Adrenal gland (tissue), 5 donors: ENCODE measurements at regions not wholly inside any gene's neighbourhood (a gene's known extent, or its start where the extent isn't known, plus 50 kb on each side); places are given as distances from the start of the nearest gene placed in this dataset.

Experiments
- POLR2A ChIP-seq, 2 donors: fragments of 450-650 bp; IDR thresholded peaks; one replicate each; pipeline ENCODE4 v1.6.1; 2017; ENCODE audit warnings: antibody characterized with exemption in 2 of 2, mild to moderate bottlenecking in 2 of 2, moderate library complexity in 1 of 2
- TF ChIP-seq, protein P1 (sequence below), 6 experiments: fragments of 450-650 bp in 4 of 6; fragments of 200-600 bp in 2 of 6; sonication (generic) in 1 of 6; IDR thresholded peaks; 1 replicate in 5 of 6; 2 replicates in 1 of 6; pipeline versions ENCODE4 v1.5.1 to v1.8.0; 2016 to 2021; ENCODE audit warnings: antibody characterized with exemption in 6 of 6, mild to moderate bottlenecking in 2 of 6, moderate library complexity in 1 of 6
- donor health status: DM: no; HTN: no; CAD: no.

DNA sequence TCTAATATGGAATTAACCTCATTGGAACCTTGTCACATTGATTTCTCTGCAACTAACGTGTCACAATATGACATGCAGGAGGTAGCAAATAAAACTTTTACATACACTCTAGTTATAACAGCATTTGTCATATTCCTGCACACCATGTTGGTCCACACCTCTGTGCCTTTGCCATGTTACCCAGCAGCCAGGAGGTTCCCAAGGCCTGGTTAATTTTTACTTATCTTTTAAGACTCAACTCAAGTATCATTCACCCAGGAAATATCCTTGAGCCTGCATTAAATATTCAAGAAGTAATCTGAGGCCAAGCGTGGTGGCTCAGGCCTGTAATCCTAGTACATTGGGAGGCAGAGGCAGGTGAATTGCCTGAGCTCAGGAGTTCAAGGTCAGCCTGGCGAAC lies 447.2 kb upstream of the NR5A2 start:
- TF ChIP-seq, protein P1, sequence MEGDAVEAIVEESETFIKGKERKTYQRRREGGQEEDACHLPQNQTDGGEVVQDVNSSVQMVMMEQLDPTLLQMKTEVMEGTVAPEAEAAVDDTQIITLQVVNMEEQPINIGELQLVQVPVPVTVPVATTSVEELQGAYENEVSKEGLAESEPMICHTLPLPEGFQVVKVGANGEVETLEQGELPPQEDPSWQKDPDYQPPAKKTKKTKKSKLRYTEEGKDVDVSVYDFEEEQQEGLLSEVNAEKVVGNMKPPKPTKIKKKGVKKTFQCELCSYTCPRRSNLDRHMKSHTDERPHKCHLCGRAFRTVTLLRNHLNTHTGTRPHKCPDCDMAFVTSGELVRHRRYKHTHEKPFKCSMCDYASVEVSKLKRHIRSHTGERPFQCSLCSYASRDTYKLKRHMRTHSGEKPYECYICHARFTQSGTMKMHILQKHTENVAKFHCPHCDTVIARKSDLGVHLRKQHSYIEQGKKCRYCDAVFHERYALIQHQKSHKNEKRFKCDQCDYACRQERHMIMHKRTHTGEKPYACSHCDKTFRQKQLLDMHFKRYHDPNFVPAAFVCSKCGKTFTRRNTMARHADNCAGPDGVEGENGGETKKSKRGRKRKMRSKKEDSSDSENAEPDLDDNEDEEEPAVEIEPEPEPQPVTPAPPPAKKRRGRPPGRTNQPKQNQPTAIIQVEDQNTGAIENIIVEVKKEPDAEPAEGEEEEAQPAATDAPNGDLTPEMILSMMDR (IDR thresholded peaks at IDR 0.05) = no peak
- no peak for TF ChIP-seq POLR2A (IDR thresholded peaks at IDR 0.05)
